HepG2 (cell line): ENCODE measurements at regions not wholly inside any gene's neighbourhood (a gene's known extent, or its start where the extent isn't known, plus 50 kb on each side); places are given as distances from the start of the nearest gene placed in this dataset.

Experiments used
- ATAC-seq: fragments of 200-7000 bp; cut with Tn5 transposase; 3 replicates; pipeline ENCODE4 v1.9.1; 2020; ENCODE audit warnings: mild to moderate bottlenecking, moderate library complexity
- BruUV-seq: library from RNA; stranded (reverse); fragments of 400-500 nt; replicated peaks from 2 replicates; lab custom pipeline; 2021; lab: Mats Ljungman, UMichigan
- CTCF ChIA-PET: fragments of 300-600 bp; formaldehyde crosslinking; extraction: SDS; loops from one replicate; lab custom pipeline; 2021; ENCODE audit warnings: low total read pairs, inconsistent platforms, low intra/inter-chr PET ratio; lab: Yijun Ruan, JAX
- POLR2A ChIA-PET: fragments of 350-600 bp; sonication (Branson Sonifier 250); formaldehyde crosslinking; loops from one replicate; lab custom pipeline; 2020; ENCODE audit warnings: antibody characterized with exemption, inconsistent platforms; lab: Yijun Ruan, JAX
- DNase-seq: peaks from one replicate; pipeline ENCODE4 v3.0.0-alpha.2; 2015; ENCODE audit warnings: low spot score
- FAIRE-seq: peaks from 3 replicates; lab custom pipeline; 2011; peaks lifted over from hg19 to GRCh38; lab: Jason Lieb, UNC
- H2AFZ ChIP-seq: one replicate; pipeline ENCODE4 v1.6.1; 2011; ENCODE audit warnings: low read length, inconsistent platforms
- H3K27ac ChIP-seq: fragments of 300-600 bp; 3 replicates; pipeline ENCODE4 v1.8.0; 2011; ENCODE audit warnings: mixed run types, mild to moderate bottlenecking, mixed read lengths, low read length, inconsistent platforms; ENCODE audit not compliant: insufficient read depth; ENCODE audit errors: extremely low read length
- H3K27me3 ChIP-seq, 2 experiments: fragments of 200-600 bp in 1 of 2; 2 replicates in 1 of 2; 3 replicates in 1 of 2; pipeline versions ENCODE4 v1.6.0 to v1.8.0; 2011; ENCODE audit warnings: low read length in 2 of 2, mild to moderate bottlenecking in 2 of 2, moderate library complexity in 2 of 2, inconsistent platforms in 1 of 2; ENCODE audit not compliant: insufficient read depth in 2 of 2, control insufficient read depth in 1 of 2
- H3K36me3 ChIP-seq, 2 experiments: fragments of 200-600 bp in 1 of 2; replicated peaks in 1 of 2; 2 replicates in 1 of 2; 3 replicates in 1 of 2; pipeline versions ENCODE4 v1.5.1 to v1.8.0; 2011; ENCODE audit warnings: low read length in 2 of 2, inconsistent platforms in 1 of 2; ENCODE audit not compliant: insufficient read depth in 2 of 2, control insufficient read depth in 1 of 2
- H3K4me1 ChIP-seq: 2 replicates; pipeline ENCODE4 v1.5.1; 2012; ENCODE audit warnings: low read length, inconsistent platforms; ENCODE audit not compliant: insufficient read depth
- H3K4me2 ChIP-seq: 2 replicates; pipeline ENCODE4 v1.6.0; 2011; ENCODE audit warnings: low read depth, low read length, inconsistent platforms
- H3K4me3 ChIP-seq, 3 experiments: fragments of 200-600 bp in 1 of 3; sonication (generic), shearing (Covaris generic) in 1 of 3; replicated peaks in 1 of 3; 2 replicates each; pipeline ENCODE4 v1.5.1; 2011 to 2016; ENCODE audit warnings: low read length in 3 of 3, inconsistent platforms in 2 of 3, low read depth in 2 of 3, mild to moderate bottlenecking in 2 of 3, control low read depth in 1 of 3, mixed read lengths in 1 of 3; ENCODE audit not compliant: insufficient read depth in 1 of 3
- H3K79me2 ChIP-seq: one replicate; pipeline ENCODE4 v1.6.1; 2011; ENCODE audit warnings: low read length, inconsistent platforms; ENCODE audit not compliant: insufficient read depth
- H3K9ac ChIP-seq: 2 replicates; pipeline ENCODE4 v1.6.0; 2011; ENCODE audit warnings: mild to moderate bottlenecking, low read depth, low read length, inconsistent platforms; ENCODE audit not compliant: insufficient read depth
- H3K9me3 ChIP-seq: 2 replicates; pipeline ENCODE4 v1.5.1; 2012; ENCODE audit warnings: mild to moderate bottlenecking, low read length
- H4K20me1 ChIP-seq: 2 replicates; pipeline ENCODE4 v1.6.0; 2011; ENCODE audit warnings: inconsistent platforms, mild to moderate bottlenecking, low read length, moderate library complexity; ENCODE audit not compliant: insufficient read depth
- BCL6 ChIP-seq: IDR thresholded peaks from 2 replicates; pipeline ENCODE4 v1.6.1; 2016; ENCODE audit warnings: missing genetic modification reagents, missing compliant biosample characterization
- DMAP1 ChIP-seq: IDR thresholded peaks from 2 replicates; pipeline ENCODE4 v1.6.1; 2016
- NBN ChIP-seq: fragments of 450-650 bp; conservative IDR thresholded peaks from 2 replicates; pipeline ENCODE4 v1.6.1; 2017
- NFKB2 ChIP-seq: sonication (generic); formaldehyde crosslinking; IDR thresholded peaks from 2 replicates; pipeline ENCODE4 v1.4.0; 2020; ENCODE audit warnings: missing genetic modification reagents, borderline replicate concordance
- ONECUT2 ChIP-seq: sonication (generic); formaldehyde crosslinking; IDR thresholded peaks from 2 replicates; pipeline ENCODE4 v1.4.0; 2020; ENCODE audit warnings: missing genetic modification reagents
- PRDM4 ChIP-seq: sonication (generic); formaldehyde crosslinking; IDR thresholded peaks from 2 replicates; pipeline ENCODE4 v1.9.0; 2021; ENCODE audit warnings: missing genetic modification reagents, borderline replicate concordance
- RFX3 ChIP-seq: IDR thresholded peaks from 2 replicates; pipeline ENCODE4 v1.6.1; 2016; ENCODE audit warnings: missing biosample characterization, missing genetic modification reagents
- ZNF780A ChIP-seq: sonication (generic); formaldehyde crosslinking; IDR thresholded peaks from 2 replicates; pipeline ENCODE4 v1.8.0; 2022; ENCODE audit warnings: mild to moderate bottlenecking, missing genetic modification reagents, moderate library complexity
- WGBS: methylation state at CpG from one replicate; pipeline ENCODE4 v1.1.6; 2017; ENCODE audit warnings: low lambda C conversion rate; 5-methylcytosine and 5-hydroxymethylcytosine counted together
- in situ Hi-C: cut with HindIII; loops from 2 replicates; pipeline ENCODE4 v1.10.0; 2017; ENCODE audit warnings: low pct_unique_long_range_greater_than_20kb; ENCODE audit not compliant: extremely low pct_ligation_motif_present
- intact Hi-C: fragments of 100-400 bp; cut with micrococcal nuclease; formaldehyde crosslinking; loops from one replicate; pipeline ENCODE4 v1.10.0; 2022; ENCODE audit not compliant: unreplicated experiment
- TF ChIP-seq, protein P1 (sequence below): sonication (generic); formaldehyde crosslinking; IDR thresholded peaks from one replicate; pipeline ENCODE4 v1.5.1; 2020; ENCODE audit warnings: mild to moderate bottlenecking, missing genetic modification reagents; ENCODE audit errors: not compliant biosample characterization

DNA sequence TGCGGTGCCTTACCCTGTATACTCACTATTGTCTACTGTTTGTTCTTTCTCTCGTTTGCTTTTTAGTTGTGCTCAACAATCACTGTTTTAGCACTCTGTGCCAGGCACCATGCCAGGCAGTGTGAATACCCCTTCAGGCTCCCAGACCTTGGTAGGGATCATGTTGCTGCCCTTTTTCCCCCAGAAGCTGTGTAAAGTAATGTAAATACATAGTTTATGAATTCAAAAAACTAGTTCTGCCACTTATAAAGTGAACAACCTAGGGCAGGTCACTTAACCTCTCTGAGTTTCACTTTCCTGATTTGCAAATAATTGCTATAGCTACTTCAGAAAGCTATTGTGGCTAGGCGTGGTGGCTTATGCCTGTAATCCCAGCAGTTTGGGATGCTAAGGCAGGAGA lies 81.0 kb upstream of the CTSC start:
- Histone ChIP-seq H3K27ac (no peak overlapping the region), H3K79me2 (no peaks in the 10 kb centered on the region), H3K9ac (no peak overlapping the region), H3K36me3 (no peaks in the 10 kb centered on the region), H3K4me1 (no peaks in the 10 kb centered on the region), H3K4me3 (no peak overlapping the region), H3K9me3 (no peaks in the 10 kb centered on the region), H3K4me2 (no peak overlapping the region), H4K20me1 (no peaks in the 10 kb centered on the region), H3K27me3 (no peaks in the 10 kb centered on the region), H2AFZ (no peak overlapping the region)
- in situ Hi-C loops, result no loop called here
- intact Hi-C loops, result no loop called here
- WGBS, result 20% methylated on average over 3 of the region's 3 CpGs
- FAIRE-seq (no peak), ATAC-seq (no peak), DNase-seq (no peak)
- TF ChIP-seq PRDM4 (CRISPR knock-in tag), result no peak
- no peak for TF ChIP-seq NBN
- TF ChIP-seq RFX3 (CRISPR knock-in tag), result no peak
- TF ChIP-seq, protein P1, sequence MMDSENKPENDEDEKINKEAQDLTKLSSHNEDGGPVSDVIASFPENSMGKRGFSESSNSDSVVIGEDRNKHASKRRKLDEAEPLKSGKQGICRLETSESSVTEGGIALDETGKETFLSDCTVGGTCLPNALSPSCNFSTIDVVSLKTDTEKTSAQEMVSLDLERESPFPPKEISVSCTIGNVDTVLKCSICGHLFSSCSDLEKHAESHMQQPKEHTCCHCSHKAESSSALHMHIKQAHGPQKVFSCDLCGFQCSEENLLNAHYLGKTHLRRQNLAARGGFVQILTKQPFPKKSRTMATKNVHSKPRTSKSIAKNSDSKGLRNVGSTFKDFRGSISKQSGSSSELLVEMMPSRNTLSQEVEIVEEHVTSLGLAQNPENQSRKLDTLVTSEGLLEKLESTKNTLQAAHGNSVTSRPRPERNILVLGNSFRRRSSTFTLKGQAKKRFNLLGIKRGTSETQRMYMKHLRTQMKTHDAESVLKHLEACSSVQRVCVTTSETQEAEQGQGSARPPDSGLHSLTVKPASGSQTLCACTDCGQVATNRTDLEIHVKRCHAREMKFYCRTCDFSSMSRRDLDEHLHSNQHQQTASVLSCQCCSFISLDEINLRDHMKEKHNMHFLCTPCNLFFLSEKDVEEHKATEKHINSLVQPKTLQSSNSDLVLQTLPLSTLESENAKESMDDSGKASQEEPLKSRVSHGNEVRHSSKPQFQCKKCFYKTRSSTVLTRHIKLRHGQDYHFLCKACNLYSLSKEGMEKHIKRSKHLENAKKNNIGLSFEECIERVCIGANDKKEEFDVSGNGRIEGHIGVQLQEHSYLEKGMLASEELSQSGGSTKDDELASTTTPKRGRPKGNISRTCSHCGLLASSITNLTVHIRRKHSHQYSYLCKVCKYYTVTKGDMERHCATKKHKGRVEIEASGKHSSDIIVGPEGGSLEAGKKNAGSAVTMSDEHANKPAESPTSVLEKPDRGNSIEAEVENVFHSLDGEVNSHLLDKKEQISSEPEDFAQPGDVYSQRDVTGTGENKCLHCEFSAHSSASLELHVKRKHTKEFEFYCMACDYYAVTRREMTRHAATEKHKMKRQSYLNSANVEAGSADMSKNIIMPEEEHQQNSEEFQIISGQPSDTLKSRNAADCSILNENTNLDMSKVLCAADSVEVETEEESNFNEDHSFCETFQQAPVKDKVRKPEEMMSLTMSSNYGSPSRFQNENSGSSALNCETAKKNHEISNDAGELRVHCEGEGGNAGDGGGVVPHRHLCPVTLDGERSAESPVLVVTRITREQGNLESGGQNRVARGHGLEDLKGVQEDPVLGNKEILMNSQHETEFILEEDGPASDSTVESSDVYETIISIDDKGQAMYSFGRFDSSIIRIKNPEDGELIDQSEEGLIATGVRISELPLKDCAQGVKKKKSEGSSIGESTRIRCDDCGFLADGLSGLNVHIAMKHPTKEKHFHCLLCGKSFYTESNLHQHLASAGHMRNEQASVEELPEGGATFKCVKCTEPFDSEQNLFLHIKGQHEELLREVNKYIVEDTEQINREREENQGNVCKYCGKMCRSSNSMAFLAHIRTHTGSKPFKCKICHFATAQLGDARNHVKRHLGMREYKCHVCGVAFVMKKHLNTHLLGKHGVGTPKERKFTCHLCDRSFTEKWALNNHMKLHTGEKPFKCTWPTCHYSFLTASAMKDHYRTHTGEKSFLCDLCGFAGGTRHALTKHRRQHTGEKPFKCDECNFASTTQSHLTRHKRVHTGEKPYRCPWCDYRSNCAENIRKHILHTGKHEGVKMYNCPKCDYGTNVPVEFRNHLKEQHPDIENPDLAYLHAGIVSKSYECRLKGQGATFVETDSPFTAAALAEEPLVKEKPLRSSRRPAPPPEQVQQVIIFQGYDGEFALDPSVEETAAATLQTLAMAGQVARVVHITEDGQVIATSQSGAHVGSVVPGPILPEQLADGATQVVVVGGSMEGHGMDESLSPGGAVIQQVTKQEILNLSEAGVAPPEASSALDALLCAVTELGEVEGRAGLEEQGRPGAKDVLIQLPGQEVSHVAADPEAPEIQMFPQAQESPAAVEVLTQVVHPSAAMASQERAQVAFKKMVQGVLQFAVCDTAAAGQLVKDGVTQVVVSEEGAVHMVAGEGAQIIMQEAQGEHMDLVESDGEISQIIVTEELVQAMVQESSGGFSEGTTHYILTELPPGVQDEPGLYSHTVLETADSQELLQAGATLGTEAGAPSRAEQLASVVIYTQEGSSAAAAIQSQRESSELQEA, result no peak
- TF ChIP-seq BCL6 (CRISPR knock-in tag), result no peak
- TF ChIP-seq DMAP1 (CRISPR knock-in tag), result no peak
- no peak for TF ChIP-seq NFKB2
- TF ChIP-seq ONECUT2 (CRISPR knock-in tag), result no peak
- TF ChIP-seq ZNF780A (CRISPR knock-in tag), result no peak
- ChIA-PET POLR2A (no interaction called here), CTCF (no interaction called here)
- BruUV-seq, result no TSS peak
